Fibroblast of lung (primary cell): ENCODE measurements at regions not wholly inside any gene's neighbourhood (a gene's known extent, or its start where the extent isn't known, plus 50 kb on each side); places are given as distances from the start of the nearest gene placed in this dataset.

ENCODE experiments used
- CTCF ChIP-seq, 2 donors: IDR thresholded peaks in 1 of 2; conservative IDR thresholded peaks in 1 of 2; 1 replicate in 1 of 2; 2 replicates in 1 of 2; pipeline ENCODE4 v1.5.1; 2011 to 2012; ENCODE audit warnings: low read length in 2 of 2, control low read depth in 1 of 2, inconsistent platforms in 1 of 2, low read depth in 1 of 2, mild to moderate bottlenecking in 1 of 2
- EZH2 ChIP-seq: IDR thresholded peaks from 2 replicates; pipeline ENCODE4 v1.5.1; 2012; ENCODE audit warnings: low read length, control low read depth, mild to moderate bottlenecking; ENCODE audit errors: missing control alignments

- TF ChIP-seq CTCF (conservative IDR thresholded peaks at IDR 0.05 in 1 of 2, IDR thresholded peaks at IDR 0.05 in 1 of 2; ENCODE audit: low read depth in 1 of 2, low read length in 2 of 2) (no peak), EZH2 (no peak)
Observed at GRCh38 chrX:13167481-13168231, 123.2 kb upstream of the FAM9C start.
